H54 (cell line): ENCODE measurements at regions not wholly inside any gene's neighbourhood (a gene's known extent, or its start where the extent isn't known, plus 50 kb on each side); places are given as distances from the start of the nearest gene placed in this dataset.

Source experiments
- DNase-seq: peaks from one replicate; pipeline ENCODE4 v3.0.0; 2011; ENCODE audit warnings: low spot score, mixed read lengths; ENCODE audit not compliant: insufficient read length
- FAIRE-seq: peaks from 3 replicates; lab custom pipeline; 2011; peaks lifted over from hg19 to GRCh38; lab: Jason Lieb, UNC
- POLR2A ChIP-seq: IDR thresholded peaks from 2 replicates; pipeline ENCODE4 v1.6.1; 2011; ENCODE audit warnings: low read depth, mild to moderate bottlenecking, low read length

DNA sequence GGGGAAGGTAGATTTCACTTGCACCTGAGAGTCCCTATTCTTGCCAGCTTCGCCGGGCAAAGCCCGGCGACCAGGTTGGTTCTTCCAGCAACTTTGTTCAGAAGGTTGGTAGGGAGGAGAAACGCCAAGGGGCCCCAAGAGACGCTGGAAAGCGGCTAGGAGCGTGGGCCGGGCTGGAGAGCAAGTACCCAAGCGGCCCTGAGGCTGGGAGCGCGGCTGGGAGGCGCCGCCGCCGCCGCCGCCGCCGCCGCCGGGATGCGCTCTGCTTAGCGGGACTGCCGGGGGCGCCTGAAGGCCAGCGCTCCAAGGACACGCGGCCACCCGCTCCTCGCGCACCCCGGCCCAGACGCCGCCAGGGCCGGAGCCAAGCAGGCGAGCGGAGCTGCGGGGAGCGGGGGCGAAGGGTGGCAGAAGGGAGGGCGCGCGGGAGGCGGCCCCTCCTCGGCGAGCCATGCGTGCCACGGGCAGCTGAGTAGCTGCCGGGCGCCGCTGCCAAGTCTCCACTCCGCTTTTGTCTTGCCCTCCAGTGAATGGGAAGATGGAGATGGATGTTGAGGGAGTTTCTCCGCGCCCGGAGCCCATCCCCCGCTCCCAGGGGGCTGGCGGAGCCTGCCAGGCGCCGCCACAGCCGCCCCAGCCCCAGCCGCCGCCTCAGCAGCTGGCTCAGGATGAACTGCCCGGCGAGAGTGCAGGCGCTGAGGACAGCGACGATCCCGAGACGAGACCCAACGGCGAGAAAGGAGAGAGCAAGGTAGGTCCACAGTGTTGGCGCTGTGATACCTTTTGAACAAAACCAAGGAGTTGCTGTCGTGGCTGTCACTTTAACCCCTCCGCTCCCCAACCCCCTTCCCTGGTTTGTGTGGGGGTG, 227.4 kb upstream of the AZI2 start:
- TF ChIP-seq POLR2A = no peak
- DNase-seq (no peak), FAIRE-seq (no peak)

GRCh38 chr3:28576614-28577200, 228.1 kb upstream of the AZI2 start:
- FAIRE-seq (no peak), DNase-seq (no peak)
- TF ChIP-seq POLR2A = no peak

DNA sequence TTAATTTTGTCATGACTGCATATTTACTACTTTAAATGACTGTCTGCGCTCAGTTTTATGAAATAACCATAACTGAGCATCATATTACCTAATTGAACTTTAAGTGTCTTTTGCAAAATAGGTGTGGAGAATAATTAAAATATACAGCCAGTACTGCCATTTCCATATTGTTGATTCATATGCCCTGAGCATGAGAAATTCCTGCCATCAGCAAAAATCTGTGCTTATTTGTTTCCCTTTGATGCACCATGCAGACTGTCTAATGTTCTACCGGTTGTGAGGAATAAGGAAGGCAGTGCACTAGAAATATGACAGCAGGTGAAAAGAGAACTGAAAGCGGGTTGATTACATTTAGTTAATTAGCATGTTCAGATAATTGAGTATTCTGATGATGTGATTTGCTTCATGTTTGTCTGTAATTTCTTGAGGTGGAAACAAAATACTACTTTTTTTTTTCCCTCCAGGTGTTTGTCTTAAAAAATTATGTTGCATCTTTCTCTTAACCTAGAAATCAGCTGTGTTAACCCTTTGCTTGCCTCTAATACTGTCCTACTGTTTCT, 229.4 kb upstream of the AZI2 start:
- DNase-seq (no peak), FAIRE-seq (no peak)
- TF ChIP-seq POLR2A = no peak

DNA sequence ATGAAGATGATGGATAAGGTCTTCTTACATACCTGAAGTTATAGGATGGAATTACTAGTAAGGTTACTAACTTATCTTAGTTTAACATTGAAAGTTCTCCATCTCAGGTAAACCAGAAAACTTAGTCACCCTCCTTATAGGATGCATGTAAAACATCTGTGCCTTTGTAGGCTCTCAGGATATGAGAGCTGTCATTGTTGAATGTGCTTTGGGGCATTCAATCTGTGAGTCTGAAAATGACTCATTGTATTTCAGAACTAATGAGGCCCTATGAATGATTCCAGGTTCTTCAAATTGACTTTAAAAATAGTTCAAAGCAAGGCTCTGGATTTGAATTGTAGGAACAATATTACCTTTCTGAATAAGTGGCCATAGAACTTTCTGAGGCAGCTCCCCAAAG, 237.7 kb upstream of the AZI2 start:
- TF ChIP-seq POLR2A = no peak
- DNase-seq (no peak), FAIRE-seq (peak; percentile 38)

GRCh38 chr3:28587723-28588122, 239.1 kb upstream of the AZI2 start:
- DNase-seq = no peak
- TF ChIP-seq POLR2A = no peak
- no peak for FAIRE-seq

DNA sequence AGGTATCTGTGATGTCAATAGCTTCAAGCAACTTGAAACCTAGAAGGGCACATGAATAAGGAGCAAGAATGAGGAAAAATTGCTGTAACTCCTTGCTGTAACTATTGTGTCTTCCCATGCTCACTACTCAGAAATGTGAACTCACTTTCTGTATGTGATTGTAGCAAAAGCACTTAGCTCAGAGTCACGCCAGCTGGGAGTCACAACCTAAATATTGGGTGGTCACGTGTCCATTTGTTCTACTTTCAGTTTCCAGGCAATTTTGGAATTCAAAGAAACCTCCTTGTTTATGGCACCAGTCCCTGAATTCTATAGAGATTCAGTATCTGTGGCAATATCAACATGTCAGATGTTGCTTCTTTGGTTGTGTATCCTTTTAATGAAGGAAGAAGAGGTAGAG, 241.6 kb upstream of the AZI2 start:
- FAIRE-seq (peak; percentile 70), DNase-seq (no peak)
- TF ChIP-seq POLR2A = no peak

DNA sequence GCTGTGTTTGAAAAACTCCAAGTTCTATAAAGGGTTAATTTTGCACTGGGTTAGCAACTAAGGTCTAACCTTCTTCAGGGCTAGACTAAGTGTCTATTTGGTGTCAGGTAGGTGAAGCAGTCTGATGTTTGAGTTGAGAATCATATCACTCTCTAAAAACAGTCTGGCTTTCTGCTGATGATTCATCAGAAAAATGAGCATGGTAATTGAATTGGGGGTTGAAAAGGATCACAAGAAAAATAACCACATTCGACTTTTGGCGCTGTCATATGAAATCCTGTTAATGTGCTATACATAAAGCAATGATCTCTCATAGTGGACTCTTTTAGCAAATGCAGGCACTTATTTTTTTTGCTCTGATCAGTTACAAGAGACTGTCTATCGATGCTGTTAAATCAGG, 242.2 kb upstream of the AZI2 start:
- TF ChIP-seq POLR2A = no peak
- FAIRE-seq = peak; percentile 83

GRCh38 chr3:28595372-28595771, 246.7 kb upstream of the AZI2 start:
- no peak for DNase-seq
- TF ChIP-seq POLR2A = no peak
- peak; percentile 50 for FAIRE-seq

More for the DNA sequence above, 242.2 kb upstream of the AZI2 start:
- DNase-seq = no peak

DNA sequence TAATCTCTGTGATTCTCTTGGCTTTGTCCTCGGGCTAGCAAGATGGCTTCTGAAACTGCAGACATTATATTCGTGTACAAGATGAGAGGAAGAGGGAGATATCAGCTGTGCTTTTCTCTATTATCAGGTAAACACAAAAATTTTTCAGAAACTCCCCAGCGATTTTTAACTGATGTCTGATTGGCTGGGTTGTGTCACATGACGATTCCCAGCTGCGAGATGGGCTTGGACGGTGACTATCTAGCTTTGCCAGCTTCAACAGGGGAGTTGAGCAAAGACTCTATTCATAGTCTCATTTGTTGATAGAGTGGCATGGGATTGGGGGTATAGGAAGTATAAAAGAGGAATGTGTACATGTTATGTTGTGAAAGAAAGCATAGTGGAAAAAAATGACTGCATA, 248.8 kb upstream of the AZI2 start:
- no peak for DNase-seq
- FAIRE-seq = no peak
- no peak for TF ChIP-seq POLR2A

DNA sequence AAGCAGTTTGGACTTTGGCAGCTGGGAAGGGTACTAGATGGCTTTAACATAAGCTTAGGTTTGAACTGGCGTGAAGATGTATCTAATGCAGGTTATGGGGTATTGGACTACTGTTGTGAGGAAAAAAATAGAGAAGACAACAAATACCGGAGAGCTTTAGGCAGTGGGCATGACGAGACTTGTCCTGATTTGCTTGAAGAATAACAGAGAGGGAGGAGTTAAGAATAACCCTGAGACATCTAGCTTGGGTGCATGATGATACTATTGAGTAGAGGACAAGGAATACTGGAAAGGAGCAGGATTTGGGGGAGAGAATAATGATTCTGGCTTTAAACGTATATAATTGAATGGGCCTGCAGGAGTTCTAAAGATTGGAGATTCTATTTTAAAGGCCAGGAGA, 249.5 kb upstream of the AZI2 start:
- no peak for FAIRE-seq
- TF ChIP-seq POLR2A = no peak
- no peak for DNase-seq

DNA sequence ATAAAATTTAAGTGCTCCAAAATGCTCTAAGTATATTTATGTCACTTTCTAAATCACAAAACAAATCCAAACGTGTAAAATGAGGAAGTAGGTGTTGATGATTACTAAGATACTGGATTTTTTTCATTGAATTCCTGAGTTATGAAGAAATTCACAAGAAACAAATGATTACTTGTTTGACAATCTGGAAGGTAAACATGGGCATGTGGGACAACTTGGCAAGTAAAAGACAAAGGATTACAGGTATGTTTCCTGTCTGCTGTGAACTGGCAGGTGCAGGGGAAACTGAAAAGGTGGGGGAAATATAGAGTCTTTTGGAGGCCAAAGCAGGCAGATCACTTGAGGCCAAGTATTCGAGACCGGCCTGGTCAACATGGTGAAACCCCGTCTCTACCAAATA, 252.7 kb upstream of the AZI2 start:
- DNase-seq (no peak), FAIRE-seq (no peak)
- no peak for TF ChIP-seq POLR2A

- no peak for TF ChIP-seq POLR2A
- DNase-seq = no peak
- FAIRE-seq = no peak
These were observed 257.7 kb upstream of the AZI2 start for GRCh38 chr3:28606283-28606682.

DNA sequence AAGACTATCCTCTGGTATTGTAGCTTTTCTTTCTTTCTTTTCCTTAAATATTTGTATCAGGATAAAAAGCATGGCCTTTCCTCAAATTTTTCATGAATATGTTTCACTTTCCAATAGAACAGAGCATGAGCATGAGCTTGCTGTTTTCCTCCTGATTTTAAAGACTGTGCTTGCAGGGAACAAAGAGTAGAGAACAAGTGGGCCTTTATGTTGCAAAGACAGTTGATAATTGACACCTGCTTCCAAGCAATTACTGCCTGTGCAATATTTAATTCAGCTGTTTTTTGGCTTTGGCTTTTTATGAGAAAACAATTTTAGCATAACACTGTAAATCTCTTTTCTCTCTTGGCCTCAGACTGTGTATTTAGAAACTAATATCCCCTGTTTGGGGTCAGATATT, 263.6 kb upstream of the AZI2 start:
- DNase-seq (no peak), FAIRE-seq (no peak)
- no peak for TF ChIP-seq POLR2A

DNA sequence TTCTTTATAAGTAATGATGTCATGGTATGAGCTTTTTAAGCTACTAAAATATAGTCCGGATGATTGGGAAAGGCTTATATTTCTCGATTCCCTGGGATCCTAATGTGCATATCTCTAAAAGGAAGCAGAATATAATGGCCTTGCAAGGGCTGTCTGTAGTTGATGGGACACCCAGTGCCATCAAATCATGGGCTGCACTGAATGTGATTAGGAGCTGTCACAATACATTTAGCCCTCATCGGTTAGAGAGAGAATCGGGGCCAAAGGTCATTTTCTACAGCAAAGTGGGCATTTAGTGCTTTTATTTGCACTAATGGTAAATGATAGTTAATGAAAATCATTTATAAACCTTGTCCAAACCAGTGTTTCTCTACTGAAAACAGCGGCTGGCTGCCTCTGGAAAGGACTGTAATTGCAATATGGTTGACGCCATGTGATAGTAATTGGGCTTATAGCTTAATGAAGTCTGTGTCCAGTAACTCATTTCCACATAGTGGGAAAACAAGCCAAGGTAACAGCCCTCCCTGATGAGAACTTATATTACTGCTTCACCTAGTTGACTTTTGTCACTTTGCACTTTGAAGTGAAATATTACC, 265.0 kb upstream of the AZI2 start:
- DNase-seq (no peak), FAIRE-seq (no peak)
- TF ChIP-seq POLR2A = no peak
